ENCODE measurements at regions not wholly inside any gene's neighbourhood (a gene's known extent, or its start where the extent isn't known, plus 50 kb on each side); places are given as distances from the start of the nearest gene placed in this dataset.

DNA sequence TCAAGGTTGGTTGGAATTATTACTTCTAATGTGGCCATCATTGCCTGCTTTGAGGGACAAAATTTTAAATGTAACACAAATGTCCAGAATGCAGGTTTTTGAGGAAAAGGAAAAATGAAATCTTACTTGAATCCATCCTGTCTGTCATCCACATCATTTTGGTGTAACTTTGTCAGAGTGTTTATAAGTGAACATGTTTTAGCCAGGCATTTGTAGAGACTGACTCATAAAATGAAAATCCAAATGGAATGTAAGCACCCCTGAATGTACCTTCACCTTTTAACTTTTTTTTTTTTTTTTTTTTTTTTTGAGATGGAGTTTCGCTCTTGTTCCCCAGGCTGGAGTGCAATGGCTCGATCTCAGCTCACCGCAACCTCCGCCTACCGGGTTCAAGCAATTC is 141.8 kb upstream of the BNIP2 start:
- TF ChIP-seq CTCF (conservative IDR thresholded peaks at IDR 0.05 in 1 of 2, IDR thresholded peaks at IDR 0.05 in 1 of 2; ENCODE audit: extremely low read depth in 1 of 2, insufficient read depth in 1 of 2, low read depth in 1 of 2, low read length in 2 of 2) (no peak), EZH2 (IDR thresholded peaks at IDR 0.05; ENCODE audit: borderline replicate concordance, low read length) (no peak)

Measured in mammary epithelial cell (primary cell).